ENCODE measurements at regions not wholly inside any gene's neighbourhood (a gene's known extent, or its start where the extent isn't known, plus 50 kb on each side); places are given as distances from the start of the nearest gene placed in this dataset.

DNA sequence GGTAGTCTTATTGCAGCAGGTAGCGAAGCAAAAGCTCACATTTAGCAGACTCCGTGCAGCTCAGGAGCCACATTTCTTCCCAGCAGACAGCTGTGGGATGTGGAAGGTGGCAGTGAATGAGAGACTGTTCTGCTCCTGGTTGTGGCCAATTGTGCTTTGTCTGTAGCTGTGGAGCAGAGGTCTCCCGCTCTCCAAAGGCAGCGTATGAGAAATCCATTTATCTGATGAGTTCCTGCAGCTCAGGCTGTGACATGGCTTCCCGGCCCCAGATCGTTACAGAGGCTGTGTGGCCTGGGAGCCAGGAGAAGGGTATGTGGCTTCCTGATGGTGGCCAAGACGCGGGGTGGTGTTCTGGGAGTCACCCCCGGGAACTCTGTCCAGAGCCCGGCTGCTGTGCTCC is 64.5 kb upstream of the KIF16B start:
- Histone ChIP-seq H3K9me3 (replicated peaks; ENCODE audit: insufficient read depth, low read length) (no peaks in the 10 kb centered on the region), H3K27me3 (replicated peaks; ENCODE audit: insufficient read depth, low read length) (no peaks in the 10 kb centered on the region), H3K4me2 (ENCODE audit: low read depth, low read length) (no peak overlapping the region), H4K20me1 (ENCODE audit: insufficient read depth, low read length) (no peaks in the 10 kb centered on the region), H3K27ac (ENCODE audit: low read length) (no peak overlapping the region), H3K4me3 (ENCODE audit: low read length) (no peak overlapping the region), H3F3A (ENCODE audit: insufficient read depth, low read length) (no peaks in the 10 kb centered on the region), H3K36me3 (replicated peaks; ENCODE audit: insufficient read depth, low read length) (no peaks in the 10 kb centered on the region), H2AFZ (ENCODE audit: low read length) (no peak overlapping the region), H3K9me2 (replicated peaks; ENCODE audit: insufficient read depth, low read length) (no peaks in the 10 kb centered on the region), H3K79me2 (ENCODE audit: low read length) (no peaks in the 10 kb centered on the region), H3K4me1 (ENCODE audit: low read length) (no peaks in the 10 kb centered on the region), H3K9ac (ENCODE audit: low read length) (no peak overlapping the region)
- no peak for TF ChIP-seq EZH2 (optimal IDR thresholded peaks at IDR 0.05; ENCODE audit: low read depth, low read length)
- TF ChIP-seq EZH2phosphoT487 (IDR thresholded peaks at IDR 0.05; ENCODE audit: low read length), result no peak
- TF ChIP-seq, protein P1, sequence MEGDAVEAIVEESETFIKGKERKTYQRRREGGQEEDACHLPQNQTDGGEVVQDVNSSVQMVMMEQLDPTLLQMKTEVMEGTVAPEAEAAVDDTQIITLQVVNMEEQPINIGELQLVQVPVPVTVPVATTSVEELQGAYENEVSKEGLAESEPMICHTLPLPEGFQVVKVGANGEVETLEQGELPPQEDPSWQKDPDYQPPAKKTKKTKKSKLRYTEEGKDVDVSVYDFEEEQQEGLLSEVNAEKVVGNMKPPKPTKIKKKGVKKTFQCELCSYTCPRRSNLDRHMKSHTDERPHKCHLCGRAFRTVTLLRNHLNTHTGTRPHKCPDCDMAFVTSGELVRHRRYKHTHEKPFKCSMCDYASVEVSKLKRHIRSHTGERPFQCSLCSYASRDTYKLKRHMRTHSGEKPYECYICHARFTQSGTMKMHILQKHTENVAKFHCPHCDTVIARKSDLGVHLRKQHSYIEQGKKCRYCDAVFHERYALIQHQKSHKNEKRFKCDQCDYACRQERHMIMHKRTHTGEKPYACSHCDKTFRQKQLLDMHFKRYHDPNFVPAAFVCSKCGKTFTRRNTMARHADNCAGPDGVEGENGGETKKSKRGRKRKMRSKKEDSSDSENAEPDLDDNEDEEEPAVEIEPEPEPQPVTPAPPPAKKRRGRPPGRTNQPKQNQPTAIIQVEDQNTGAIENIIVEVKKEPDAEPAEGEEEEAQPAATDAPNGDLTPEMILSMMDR (IDR thresholded peaks at IDR 0.05; ENCODE audit: low read length), result no peak
- DNase-seq, result no peak

DNA sequence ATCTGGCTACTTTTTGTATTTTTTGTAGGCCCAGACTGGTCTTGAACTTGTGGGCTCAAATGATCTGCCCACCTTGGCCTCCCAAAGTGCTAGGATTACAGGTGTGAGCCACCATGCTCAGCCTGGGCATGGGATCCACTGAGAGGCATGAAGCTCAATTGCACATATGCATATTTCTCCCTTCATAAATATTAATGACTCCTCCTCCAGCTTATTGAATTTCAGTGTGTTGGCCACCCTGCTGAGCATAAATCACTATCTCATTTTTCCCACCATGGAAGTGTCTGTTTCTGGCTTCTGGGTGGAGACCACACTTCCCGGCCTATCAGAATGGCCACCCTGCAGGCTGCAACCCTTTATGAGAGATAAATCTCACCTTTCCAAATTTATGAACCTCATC is 53.6 kb upstream of the KIF16B start:
- Histone ChIP-seq H2AFZ (ENCODE audit: low read length) (no peak overlapping the region), H3K36me3 (replicated peaks; ENCODE audit: insufficient read depth, low read length) (no peaks in the 10 kb centered on the region), H3K79me2 (ENCODE audit: low read length) (no peaks in the 10 kb centered on the region), H3K27ac (ENCODE audit: low read length) (no peak overlapping the region), H3K9me2 (replicated peaks; ENCODE audit: insufficient read depth, low read length) (no peaks in the 10 kb centered on the region), H3K9me3 (replicated peaks; ENCODE audit: insufficient read depth, low read length) (no peaks in the 10 kb centered on the region), H3K27me3 (replicated peaks; ENCODE audit: insufficient read depth, low read length) (no peaks in the 10 kb centered on the region), H3K4me2 (ENCODE audit: low read depth, low read length) (no peak overlapping the region), H3F3A (ENCODE audit: insufficient read depth, low read length) (no peaks in the 10 kb centered on the region), H3K4me1 (ENCODE audit: low read length) (no peaks in the 10 kb centered on the region), H3K4me3 (ENCODE audit: low read length) (no peak overlapping the region), H3K9ac (ENCODE audit: low read length) (no peak overlapping the region), H4K20me1 (ENCODE audit: insufficient read depth, low read length) (no peaks in the 10 kb centered on the region)
- TF ChIP-seq EZH2 (optimal IDR thresholded peaks at IDR 0.05; ENCODE audit: low read depth, low read length), result no peak
- no peak for TF ChIP-seq EZH2phosphoT487 (IDR thresholded peaks at IDR 0.05; ENCODE audit: low read length)
- TF ChIP-seq, protein P1 (IDR thresholded peaks at IDR 0.05; ENCODE audit: low read length), result no peak
- no peak for DNase-seq

DNA sequence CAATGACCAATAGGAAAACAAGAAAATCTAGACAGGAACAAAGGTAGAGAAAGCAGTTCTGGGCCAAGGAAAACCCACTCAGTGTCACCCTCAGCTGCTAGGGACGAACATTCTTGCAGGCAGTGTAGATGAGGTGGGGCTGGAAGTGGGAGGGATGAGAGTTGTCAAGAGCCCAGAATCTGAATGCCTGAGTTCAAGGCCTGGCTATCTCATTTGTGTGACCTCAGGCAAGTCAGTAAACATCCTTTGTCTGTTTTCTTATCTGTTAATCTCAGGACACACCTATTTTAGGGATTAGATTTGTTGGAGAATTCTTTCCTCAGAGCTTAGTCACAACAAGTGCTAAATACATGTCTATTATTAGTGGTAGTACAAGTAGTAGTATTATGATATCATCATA is 50.9 kb upstream of the KIF16B start:
- no peak for DNase-seq

More for the DNA sequence above, 50.9 kb upstream of the KIF16B start:
- no peaks in the 10 kb centered on the region for H3K27me3 ChIP-seq (replicated peaks; ENCODE audit: insufficient read depth, low read length)
- no peaks in the 10 kb centered on the region for H3K9me3 ChIP-seq (replicated peaks; ENCODE audit: insufficient read depth, low read length)
- no peaks in the 10 kb centered on the region for H3K9me2 ChIP-seq (replicated peaks; ENCODE audit: insufficient read depth, low read length)
- H3K27ac ChIP-seq (ENCODE audit: low read length), result no peak overlapping the region
- no peak overlapping the region for H2AFZ ChIP-seq (ENCODE audit: low read length)
- no peaks in the 10 kb centered on the region for H3K79me2 ChIP-seq (ENCODE audit: low read length)
- H3F3A ChIP-seq (ENCODE audit: insufficient read depth, low read length), result no peaks in the 10 kb centered on the region
- no peak overlapping the region for H3K4me2 ChIP-seq (ENCODE audit: low read depth, low read length)
- H3K36me3 ChIP-seq (replicated peaks; ENCODE audit: insufficient read depth, low read length), result no peaks in the 10 kb centered on the region
- H3K4me1 ChIP-seq (ENCODE audit: low read length), result no peaks in the 10 kb centered on the region
- H3K4me3 ChIP-seq (ENCODE audit: low read length), result no peak overlapping the region
- no peaks in the 10 kb centered on the region for H4K20me1 ChIP-seq (ENCODE audit: insufficient read depth, low read length)
- TF ChIP-seq EZH2 (optimal IDR thresholded peaks at IDR 0.05; ENCODE audit: low read depth, low read length) (no peak), EZH2phosphoT487 (IDR thresholded peaks at IDR 0.05; ENCODE audit: low read length) (no peak)
- TF ChIP-seq, protein P1 (IDR thresholded peaks at IDR 0.05; ENCODE audit: low read length), result no peak
- no peak overlapping the region for H3K9ac ChIP-seq (ENCODE audit: low read length)

All from MM.1S (cell line).